IPS DF 19.7 (cell line): ENCODE measurements at regions not wholly inside any gene's neighbourhood (a gene's known extent, or its start where the extent isn't known, plus 50 kb on each side); places are given as distances from the start of the nearest gene placed in this dataset.

ENCODE experiments used
- DNase-seq: peaks from one replicate; pipeline ENCODE4 v3.0.0-alpha.2; 2013; ENCODE audit warnings: low read depth, low spot score

DNA sequence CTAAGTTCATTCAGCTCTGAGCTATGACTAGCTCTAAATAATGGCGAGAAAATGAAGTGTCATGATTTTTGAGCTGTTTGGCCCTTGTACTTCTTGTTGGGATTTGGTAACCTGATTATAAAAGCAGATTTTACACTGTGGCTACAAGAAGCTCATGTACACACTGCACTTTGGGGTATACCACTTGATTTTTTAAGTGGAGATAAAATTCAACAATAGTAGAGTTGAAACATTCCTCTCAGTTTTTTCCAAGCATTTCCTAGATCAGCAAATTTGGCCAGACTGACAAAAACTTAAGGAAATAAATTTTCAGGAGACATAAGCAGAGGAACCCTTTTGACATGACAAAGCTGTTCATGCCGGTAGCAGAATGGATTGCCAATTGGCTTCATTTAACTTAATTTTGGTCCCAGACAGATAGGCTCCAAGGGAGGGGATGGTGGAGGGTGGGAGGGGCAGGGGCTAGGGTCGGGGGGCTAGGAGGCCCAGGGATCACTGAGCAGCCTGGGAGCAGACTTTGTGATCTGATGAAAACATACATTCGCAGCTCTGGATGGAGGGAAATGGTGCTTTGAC is 575.9 kb downstream of the METTL15 start:
- DNase-seq, result no peak

DNA sequence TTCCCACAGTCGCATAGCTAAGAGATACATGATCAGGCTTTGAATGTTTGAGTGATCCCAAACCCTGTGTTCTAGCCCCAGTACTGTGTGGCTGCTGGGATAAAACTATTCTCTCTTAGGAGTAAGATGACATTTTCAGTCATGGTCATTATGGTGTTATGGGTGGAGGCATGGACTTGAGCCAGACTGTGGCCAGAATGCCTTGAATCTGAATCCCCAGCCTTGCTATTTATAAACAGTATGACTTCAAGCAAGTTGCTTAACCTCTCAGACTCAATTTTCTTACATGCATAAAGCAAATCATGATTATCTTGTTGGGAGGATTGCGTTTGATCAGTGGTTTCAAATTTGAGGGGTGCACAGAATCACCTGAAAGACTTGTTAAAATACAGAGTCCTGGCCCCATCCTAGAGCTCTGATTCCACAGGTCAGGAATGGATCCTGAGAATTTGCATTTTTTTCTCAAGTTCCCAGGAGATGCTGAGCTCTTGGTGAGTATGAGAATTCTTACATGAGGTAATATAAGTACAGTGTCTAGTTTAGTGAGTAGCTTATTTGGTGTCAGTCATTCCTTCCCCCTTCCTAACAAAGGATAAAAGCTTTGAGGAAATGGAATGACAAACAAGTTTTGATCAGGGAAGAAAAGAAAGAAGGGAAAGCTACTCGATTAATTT is 571.7 kb downstream of the METTL15 start:
- DNase-seq, result no peak

DNA sequence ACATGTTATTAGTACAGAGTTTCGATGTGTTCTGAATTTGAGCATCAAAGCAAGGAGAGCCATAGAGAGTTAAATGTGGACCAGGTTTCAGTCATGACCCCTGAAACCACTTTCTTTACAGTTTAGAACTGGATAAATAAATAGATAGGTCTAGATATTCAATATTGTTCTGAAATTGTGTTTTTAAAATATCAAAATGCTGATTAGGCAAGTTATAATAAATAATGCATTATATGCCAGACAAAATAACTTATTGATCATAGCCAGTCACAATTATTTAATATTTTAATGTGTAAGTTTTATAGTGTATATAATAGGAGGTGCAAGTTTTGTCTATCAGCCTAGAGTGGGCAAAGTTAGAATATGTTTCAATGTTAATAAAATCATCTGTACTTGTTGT is 569.5 kb downstream of the METTL15 start:
- DNase-seq, result no peak

DNA sequence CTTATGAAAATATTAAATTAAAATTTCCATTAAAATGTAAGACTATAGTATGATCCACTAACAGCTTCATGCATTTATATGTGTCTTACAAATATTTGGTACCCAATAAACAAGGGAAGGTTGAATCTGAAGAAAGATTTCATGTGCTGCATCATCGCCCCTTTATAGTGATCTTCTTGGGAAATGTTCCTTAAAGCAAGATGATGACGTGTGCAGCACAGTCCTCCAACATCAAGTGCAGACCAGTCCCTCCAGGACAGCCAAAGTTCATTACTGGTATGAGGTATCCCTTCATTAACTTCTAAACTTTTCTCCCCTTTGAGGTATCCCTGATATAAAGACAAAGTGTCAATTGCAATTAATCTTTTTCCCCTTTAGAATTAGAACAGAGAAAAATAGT is 567.0 kb downstream of the METTL15 start:
- no peak for DNase-seq

DNA sequence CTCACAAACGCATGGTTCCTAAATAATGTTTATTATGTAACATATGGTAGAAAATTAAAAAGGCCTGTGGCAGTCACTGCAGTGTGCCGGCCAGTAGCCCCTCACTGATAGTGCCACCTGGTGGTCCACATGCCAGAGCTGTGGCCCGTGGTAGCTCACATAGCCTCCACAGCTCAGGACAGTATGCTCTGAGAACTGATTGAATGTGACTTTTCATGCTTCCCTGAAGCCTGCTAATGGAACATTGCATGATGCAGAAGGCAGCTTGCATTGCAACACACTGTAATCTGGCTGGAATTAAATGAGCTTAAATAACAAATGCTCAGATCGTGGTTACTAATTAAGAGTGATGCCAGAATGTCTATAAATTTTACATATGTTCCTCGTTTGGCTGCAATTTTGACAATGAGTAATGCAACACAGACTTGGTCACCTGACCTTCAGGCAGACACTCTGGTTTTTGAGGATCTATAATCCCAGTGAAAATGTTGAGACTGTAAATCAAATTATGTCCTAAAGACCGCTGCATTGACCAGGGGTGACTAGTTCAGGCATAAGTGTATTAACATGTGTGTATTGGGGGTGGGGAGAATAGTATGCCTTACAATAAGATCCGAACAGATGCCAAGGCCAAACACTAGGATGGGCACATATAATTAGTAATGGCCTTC is 566.4 kb downstream of the METTL15 start:
- DNase-seq, result no peak

DNA sequence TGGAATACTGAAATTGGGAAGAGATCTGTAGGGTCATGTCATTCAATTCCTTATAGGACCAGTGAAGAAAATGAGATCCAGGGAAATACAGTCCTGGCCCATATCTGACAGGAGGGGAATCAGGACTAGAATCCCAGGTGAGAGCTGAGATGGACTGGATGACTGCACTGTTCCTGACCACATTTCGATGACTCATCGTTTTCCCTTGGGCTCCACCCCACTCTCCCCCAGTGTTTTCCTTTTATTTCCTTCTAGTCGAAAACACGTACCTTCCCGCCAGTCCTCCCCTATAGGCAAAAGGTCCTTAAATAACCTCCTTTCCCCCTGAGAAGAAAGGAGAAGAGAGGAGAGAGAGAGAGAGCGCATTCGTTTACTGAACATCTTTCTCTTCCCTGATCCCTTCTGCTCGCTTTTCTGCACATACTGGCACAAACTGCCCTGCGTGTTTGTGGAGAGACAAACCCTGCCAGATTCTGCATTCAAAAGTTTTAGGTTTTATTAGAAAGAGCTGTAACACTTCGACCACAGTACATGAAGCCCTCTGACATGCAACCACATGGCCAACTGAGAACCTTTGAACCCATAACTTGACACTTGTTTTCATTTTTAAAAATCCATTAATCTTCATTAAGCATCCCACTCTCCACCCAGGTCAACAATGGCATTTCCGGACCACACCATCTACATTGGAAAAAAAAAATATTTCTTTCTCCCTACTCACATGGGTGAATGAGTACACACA is 565.7 kb downstream of the METTL15 start:
- DNase-seq, result no peak

DNA sequence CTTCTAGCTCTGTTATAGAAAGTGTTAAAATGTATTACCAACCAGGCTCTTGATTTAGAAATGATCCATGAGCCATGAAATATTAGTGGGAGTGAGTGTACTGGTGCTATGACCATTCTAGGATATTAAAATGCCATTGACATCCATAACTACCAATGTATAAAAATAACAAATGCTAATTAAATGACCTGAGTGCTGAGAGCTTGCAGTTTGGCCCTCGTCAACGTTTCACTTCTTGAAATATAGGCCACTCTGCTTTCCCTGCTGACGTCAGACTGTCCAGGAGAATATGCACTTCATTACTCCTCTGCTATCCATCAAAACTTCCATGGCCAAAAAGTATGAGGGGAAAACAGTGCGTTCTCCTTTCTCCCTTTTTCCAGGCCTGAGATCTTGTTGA is 563.1 kb downstream of the METTL15 start:
- DNase-seq, result no peak

DNA sequence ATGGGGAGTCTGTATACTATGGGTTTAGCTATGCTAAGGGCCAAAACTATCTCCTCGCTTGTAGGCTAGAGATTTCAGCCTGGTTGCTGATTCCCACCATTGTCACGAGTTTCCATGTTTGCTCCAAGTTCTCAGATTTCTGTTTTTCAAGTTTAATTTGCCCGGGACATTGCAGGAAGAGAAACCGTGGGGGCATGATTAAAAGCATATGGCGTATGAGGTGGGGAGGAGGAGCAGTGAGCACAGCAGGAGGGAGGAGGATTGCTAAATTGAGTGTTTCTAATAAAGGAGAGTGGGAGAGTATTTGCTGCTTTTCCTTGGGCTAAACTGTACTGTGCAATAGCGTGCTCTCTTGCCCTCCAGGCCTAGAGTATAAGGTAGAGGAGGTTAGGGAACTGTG is 558.4 kb downstream of the METTL15 start:
- no peak for DNase-seq

DNA sequence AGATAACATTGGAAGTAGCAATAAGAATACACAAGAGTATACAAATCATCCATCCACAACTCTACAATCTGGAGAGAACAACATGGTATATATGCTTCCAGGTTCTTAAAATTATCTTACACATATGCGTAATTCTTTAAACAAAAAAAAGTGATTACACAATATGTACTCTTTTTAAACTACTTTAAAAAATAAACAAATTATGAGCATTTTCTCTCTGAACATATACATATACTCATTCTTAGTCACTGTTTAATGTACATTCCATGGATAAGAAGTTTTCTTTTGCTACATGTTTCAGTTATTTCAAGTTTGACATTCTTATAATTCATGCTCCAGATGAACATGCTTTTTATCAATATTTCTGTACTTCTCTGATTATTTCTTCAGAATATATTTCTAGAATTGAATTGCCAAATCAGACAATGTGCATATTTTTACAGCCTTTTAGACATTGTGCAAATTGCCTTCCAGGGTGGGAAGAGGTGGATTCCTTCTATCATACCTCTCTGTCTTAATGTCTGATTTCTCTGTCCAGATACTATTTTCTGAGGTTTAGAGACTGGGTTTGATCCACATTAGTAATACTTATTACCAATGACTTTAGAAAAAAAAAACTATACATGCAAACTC is 551.6 kb downstream of the METTL15 start:
- DNase-seq, result no peak

DNA sequence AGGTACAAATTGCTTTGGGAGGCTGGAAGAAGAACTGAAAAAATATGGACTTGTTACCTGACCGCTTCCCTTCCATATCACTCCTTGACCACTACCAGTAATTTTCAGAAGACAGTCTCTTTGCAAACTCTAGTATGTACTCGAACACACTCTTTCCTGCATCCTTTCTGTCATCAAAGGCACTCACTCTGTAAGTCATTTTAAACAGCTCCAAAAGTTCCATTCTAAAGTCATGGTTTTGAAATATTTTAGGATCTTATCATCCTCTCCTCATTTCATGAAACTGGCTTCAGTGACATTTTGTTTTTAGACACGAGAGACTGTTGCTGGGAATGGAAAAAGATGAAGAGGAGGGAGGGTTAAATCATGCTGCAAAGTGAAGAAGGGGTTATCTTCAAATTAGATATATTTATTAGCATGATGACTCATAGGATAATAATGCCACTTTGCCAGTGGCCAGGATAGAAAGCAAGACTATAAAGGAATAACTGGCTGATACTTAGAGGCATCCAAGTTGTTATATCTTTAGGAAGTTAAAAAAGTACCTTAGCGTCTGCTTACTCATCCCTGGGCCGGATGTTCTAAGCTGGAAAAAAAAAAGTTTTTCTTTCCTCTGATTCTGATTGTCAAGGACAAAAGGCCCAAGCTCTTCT is 549.3 kb downstream of the METTL15 start:
- no peak for DNase-seq

DNA sequence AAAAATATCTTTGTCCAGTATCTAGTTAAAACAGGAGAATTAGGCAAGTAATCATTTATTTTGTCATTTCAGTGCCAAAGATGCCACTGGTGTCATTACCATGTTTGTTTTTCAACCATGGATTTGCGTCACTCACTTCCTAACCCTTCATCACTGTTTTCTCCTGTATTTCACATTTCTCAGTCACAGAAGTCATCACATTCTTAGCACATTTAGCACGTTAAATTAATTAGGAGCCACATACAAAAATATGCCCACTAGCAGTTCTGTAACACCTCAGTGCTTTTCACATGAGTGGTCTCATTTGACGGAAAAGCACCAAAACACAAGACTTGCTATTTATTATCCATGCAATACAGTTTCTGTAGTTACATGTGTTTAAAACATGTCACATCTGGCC is 546.0 kb downstream of the METTL15 start:
- DNase-seq, result no peak

DNA sequence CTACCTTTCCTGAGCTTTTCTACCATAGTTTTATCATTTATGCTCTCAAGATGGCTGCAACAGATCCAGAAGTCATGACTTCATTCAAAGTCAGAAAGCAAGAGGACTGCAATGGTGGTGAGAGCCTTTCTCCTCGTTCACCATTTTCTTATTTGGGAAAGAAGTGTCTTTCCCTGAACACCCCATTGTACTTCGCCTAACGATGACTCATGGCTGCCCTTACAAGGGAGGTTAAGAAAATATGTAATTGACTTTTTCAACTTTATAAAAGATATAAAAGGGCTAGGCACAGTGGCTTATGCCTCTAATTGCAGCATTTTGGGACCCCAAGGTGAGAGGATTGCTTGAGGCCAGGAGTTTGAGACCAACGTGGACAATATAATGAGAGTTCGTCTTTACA is 541.7 kb downstream of the METTL15 start:
- no peak for DNase-seq

DNA sequence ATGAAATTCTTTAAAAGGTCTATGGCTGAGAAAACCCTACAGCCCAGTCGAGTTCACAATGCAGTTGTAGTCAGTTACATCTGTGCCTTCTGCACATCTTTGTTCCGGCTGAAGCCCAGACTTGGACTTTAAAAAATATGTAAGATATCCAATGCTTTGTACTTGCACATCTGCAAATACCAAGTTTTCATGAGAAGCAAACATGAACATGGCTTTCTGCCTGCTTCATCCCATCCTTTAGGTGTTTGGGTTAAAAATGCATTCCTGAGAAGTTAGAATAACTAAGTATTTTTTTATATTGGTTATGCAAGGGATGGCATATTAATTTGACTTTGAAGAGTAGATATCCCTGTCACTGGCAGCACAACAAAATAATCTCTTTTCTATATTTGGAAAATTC is 528.4 kb downstream of the METTL15 start:
- DNase-seq, result no peak

DNA sequence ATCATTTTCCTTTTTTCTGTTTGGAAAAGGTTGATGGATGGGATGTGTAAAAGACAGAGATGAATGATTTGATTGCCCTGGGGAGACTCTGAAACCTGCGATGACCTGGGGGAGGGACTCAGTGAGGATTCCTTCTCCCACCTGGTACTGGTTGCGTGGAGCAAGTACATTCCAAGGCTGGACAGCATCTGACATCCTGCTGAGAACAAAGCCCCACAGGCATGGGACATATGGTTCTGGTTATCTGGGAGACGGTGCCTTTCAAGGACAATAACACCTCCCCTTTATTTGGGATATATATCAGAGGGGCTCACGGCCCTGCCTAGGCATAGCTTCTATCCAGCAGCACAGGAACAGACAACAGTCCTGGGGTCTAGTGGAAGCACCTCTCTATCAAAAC is 527.8 kb downstream of the METTL15 start:
- DNase-seq, result no peak

DNA sequence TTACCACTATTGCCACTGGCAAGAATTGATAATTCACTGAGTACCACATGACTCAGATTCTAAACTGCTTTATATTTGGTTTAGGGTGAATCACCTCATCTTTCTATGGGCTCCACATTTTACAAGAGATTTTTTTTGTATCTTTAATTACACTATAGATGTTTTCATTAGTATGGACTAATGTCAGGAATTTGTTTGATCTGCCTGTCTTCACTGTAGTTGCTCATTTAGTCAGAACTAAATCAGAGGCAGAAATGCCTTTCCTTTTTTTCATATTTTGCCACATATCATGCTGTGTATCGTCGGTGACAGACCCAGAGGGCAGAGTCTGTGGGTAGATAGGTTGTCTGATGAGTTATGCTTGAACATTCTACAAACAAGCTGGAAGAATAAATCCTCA is 524.1 kb downstream of the METTL15 start:
- DNase-seq, result no peak

DNA sequence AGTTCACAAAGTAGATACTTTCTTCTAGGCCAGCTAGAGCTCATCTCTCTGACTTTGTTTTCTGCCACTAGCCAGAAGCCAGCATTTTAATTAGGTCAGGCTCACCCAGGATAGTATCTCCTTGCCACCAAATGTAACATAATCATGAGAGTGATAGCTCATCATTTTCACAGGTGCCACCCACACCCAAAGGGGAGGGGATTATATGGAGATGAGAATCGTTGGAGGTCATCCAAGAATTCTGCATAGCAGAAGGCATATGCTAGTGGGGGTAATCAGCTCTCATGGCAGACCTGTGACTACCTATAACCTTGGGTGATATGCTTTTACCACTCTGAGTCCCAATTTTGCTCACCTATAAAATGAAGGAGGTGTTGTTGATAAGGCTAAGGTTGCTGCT is 523.0 kb downstream of the METTL15 start:
- DNase-seq, result no peak

DNA sequence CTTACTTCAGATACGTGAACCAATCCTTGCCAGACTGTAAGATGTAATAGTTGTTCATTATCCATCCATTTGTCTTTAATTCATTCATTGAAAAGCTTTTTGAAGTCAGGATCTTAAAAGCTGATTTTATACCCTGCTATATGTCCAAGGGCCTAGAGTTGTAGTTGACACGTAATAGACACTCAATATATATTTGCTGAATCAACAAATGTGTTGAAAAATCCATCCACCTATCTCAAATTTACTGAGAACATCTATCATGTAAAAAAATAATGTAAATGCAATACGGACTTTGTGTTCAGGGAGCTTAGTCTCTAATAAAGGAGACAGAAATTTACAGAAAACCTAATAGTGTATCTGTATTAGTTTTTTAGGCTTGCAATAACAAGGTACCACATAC is 521.0 kb downstream of the METTL15 start:
- no peak for DNase-seq

DNA sequence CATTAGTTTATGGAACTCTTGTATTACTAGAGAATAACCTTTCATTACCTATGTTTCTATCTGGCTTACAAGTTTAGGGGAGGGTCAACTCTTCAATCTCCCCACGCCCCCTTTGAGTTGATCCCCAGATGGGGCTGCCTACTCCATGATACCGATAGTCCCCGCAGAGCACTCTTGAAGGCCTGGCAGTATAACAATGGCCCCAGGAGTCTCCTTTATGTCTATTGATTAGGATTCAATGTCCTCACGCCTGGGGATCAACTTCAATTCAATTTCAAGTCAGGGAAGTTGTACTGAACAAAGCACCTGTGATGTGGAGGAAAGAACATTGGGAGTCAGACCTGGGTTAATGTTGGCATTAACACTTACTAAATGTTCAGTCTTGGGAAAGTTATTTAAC is 520.2 kb downstream of the METTL15 start:
- no peak for DNase-seq

DNA sequence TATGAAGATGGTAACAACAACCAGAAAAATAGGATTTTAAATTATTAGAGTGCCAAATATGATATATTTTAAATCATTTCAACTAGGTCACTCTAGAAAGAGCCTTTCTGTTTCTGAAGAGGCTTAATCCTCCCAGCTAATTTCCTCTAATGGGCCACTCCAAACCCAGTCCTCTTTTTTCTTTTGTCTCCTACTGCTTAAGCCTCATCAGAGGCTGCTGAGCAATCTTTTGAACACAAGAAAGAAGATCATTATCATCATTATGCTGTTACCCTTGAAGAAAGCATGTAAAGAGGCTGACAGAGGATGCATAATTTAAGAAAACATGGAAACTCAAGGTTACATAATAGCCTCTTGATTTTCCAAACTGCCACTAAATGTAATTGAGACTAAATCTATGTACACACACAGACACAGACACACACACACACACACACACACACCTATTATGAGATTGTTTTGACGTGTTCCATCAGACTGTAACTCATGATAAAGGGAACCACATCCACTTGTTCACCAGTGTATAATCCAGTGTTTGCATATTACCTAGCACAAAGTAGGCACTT is 519.6 kb downstream of the METTL15 start:
- no peak for DNase-seq

DNA sequence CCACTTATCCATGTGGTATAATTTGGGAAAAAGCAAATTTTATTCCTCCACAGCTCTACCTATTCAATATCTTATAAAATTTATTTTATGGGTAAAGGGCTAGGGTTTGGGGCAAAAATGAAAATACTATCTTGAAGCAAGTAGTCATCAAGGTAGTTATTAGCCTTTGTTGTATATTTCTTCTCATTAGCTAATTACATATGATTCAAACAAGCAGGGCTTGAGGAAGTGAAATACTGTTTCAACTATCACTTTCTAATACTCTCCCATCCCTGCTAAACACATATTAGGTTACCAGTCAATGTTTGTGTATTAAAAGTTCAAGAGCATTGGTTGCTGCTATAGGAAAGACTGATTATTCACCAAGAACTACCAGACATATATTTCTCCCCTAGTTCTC is 517.3 kb downstream of the METTL15 start:
- no peak for DNase-seq

DNA sequence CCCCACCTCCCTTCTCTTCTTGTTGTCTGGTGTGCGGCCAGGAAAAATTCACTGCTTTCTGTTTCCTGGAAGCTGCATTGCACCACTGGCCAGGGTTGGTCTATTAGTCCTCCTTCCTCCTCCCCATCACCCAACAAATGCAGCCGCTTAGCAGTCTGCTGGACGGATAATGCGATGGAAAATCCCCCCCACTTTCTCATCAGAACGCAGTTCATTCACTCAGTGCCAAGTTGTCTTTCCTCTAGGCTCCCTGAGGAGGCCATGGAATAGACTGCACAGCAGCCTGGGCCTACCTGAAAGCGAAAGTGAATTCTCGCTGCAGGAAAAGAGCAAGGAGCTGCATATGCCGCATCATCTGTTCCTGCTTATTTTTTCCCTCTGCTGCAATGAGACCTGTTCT is 513.6 kb downstream of the METTL15 start:
- no peak for DNase-seq
